Mammary epithelial cell (primary cell): ENCODE measurements at regions not wholly inside any gene's neighbourhood (a gene's known extent, or its start where the extent isn't known, plus 50 kb on each side); places are given as distances from the start of the nearest gene placed in this dataset.

Source experiments
- CTCF ChIP-seq, 2 donors: IDR thresholded peaks in 1 of 2; conservative IDR thresholded peaks in 1 of 2; 2 replicates each; pipeline ENCODE4 v1.5.1; 2011 to 2012; ENCODE audit warnings: inconsistent platforms in 2 of 2, low read length in 2 of 2, mild to moderate bottlenecking in 2 of 2, control low read depth in 1 of 2, low read depth in 1 of 2; ENCODE audit not compliant: insufficient read depth in 1 of 2; ENCODE audit errors: extremely low read depth in 1 of 2
- EZH2 ChIP-seq: IDR thresholded peaks from 2 replicates; pipeline ENCODE4 v1.6.1; 2012; ENCODE audit warnings: low read length, inconsistent platforms, borderline replicate concordance

DNA sequence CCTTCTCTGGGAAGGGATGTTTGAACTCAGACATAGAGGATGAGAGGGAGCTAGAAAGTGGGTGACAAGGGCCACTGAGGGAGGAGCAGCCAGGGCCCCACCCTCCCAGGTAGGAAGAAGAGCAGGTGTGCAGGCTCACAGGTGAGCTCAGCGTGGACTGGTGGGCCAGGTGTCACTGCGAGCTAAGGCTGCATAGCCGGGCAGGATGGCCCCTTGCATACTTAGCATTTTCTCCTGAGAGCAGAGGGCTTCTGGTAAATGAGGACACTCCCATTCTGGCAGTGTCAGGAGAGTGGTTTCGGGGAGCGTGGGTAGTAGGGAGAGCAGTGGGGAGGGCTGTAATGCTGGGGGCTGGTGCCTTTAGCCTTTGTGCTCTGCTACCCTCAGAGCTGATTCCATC is 843.4 kb downstream of the TBC1D22A start:
- no peak for TF ChIP-seq CTCF (conservative IDR thresholded peaks at IDR 0.05 in 1 of 2, IDR thresholded peaks at IDR 0.05 in 1 of 2; ENCODE audit: extremely low read depth in 1 of 2, insufficient read depth in 1 of 2, low read depth in 1 of 2, low read length in 2 of 2)
- TF ChIP-seq EZH2 = no peak
